ENCODE measurements at regions not wholly inside any gene's neighbourhood (a gene's known extent, or its start where the extent isn't known, plus 50 kb on each side); places are given as distances from the start of the nearest gene placed in this dataset.

DNA sequence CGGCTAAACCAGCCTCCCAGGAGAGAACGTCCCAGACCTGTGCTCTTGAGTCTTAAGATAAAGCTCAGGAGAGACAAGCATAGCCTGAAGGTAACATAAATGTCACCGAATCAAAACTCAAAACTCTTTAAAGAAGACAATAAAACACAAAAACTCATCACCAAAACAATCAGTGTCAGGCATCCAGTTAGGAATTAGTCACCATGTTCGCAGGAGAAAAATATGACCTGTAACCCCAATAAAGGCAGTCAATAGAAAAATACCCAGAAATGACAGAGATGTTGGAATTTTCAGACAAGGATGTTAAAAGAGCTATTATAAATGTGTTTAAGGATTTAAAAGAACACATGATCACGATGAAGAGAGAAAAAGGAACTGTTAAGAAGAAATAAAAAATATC lies 352.4 kb downstream of the BRD1 start:
- in situ Hi-C loops (cut with HindIII; ENCODE audit: low sequenced_read_pairs) = no loop called here

DNA sequence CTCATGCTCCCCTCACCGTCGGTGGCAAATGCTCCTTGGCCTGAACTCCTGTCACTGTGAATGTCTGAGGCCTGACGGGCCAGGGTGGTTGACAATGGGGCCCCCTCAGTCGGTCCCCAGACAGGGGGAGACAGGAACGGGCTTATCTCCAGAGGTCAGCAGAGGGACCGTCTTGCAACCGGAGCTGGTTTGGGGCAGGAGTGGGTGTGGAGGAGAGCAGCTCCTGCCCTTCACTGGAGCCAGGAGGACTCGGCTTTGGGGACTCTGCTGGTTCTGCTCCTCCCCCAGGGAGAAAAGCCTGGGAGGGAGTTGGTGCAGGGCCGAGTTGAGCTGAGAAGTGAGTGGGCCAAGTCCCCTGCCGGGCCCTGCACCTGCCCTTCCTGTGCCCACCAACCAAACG lies 354.4 kb downstream of the BRD1 start:
- in situ Hi-C loops (cut with HindIII; ENCODE audit: low sequenced_read_pairs) = no loop called here

DNA sequence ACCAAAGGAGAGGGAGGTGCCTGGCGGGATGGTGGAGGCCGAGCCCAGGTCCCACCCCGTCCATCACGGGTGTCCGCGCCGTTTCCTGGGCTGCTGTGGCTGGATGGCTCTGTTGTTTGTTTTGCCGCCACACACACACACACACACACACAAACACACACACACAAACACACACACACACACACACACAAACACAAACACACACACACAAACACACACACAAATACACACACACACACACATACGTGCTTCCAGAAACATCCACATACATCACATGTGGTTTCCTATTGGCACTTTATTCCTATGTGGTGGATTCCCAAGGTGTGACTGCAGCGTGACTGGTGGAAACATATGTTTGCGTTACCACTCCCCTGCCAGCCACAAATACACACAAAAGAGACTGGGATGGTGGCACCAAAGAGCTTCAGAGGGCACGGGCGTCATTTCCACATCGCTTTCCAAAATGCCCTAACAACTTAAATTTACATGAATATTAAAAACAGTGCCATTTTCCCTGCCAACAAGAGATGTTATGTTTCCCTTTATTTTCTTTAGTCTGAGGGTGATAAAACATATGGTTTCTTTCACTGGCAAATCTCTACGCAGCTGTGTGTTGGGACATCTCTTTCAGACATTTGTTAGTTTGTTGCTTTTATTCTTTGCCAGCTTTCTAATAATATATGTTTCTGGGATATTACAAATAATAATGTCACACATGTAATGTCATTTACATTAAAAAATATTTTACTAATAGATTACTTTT lies 356.8 kb downstream of the BRD1 start:
- in situ Hi-C loops (cut with HindIII; ENCODE audit: low sequenced_read_pairs) = no loop called here

DNA sequence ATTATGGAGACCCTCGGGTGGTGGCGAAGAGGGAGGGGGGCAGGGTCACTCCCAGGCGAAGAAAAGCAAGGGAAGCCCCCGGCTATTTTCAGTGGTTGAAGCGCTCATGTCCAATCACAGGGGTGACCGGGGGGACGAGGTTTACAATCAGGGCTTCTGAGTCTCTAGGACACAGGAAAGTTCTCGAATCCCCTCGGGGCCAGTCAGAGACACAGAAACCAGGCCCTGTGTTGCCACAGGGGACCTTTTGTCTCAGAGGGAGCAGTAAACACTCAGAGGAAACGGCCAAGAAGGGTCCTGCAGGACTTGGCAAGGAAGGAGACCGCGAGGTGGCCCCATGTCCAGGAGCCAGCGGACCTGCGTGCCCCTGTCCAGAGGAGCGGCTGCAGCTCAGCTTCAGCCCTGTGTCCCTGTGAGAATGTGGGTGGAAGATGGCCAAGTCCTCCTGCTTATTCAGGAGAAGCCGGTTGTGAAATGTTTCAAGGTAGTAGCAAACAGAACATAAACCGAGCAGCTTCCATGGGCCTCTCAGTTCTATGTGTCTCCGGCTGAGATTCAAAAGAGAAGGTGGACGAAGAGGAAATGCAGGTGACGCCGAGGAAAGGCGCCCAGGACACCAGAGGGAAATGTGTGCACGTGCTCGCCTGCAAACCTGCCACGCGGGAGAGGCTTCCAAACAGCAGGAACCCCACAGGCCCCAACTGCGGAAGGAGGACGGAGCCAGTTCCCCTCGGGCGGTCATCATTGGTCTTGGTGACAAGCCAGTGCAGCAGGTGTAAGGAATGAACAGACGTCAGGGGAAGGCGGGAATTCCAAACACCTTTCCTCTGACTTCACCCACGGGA lies 357.6 kb downstream of the BRD1 start:
- in situ Hi-C loops (cut with HindIII; ENCODE audit: low sequenced_read_pairs) = no loop called here

DNA sequence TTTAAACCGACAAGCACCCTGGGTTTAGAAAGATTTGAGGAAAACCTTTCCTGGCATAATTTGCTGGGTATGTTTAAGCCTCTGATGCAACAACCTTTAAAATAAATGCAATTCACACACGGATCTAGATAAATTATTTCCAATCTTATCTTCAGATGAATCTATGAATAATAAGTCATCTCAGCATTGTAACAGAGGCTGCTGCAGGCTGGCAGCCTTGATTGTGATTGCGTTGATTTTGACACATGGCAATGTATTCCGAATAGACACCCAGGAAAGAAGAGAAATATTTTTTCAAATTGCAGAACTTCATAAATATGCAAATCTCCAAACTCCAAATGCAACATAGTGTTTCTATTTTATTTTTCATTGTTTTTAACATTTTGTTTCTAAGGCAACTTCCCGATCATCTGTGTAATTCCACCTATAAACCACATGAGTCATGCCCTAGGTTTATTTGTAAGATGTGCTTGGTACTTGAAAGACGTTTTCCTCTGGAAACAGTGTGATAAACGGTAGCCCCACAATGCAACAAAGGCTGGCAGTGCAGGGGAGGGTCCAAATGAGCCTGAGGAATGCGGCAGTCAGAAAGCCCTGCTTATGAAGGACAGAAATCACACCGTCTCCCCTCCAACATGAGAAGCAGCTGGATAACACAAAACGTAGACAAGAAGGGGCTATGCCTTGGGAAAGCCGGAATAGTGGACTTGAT lies 359.0 kb downstream of the BRD1 start:
- in situ Hi-C loops (cut with HindIII; ENCODE audit: low sequenced_read_pairs) = no loop called here

DNA sequence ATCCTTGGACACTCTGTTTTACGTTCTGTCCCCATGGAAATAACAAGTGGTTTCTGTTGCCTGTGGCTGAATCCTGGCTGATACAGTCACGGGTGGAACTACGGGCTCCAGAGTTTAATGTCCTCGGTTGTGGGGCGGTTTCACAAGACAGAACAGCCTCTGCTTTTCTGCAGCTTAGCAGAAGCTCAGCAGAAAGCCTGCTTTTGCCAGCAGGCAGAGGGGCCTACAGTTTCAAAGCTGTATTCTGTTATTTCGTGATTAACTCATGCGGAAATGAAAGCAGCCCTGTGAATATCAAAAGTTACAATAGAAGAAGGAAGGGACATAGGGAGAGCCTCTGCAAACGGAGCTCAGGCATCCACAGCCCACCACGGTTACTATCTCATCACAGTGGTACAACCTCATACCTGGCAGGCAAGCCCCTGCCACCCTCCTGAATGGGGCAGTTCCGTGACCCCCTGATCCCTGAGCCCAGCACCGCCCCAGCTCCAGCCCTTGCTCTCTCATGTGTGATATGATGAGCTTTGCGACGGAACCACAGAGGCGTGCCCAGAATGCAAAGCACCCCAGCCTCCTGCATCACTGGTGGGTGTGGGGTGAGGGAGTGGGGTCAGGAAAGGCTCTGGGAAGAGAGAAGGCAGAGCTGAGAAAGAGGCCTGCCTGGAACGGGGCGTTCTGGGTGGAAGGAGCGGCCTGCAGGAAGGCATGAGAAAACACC lies 360.6 kb downstream of the BRD1 start:
- in situ Hi-C loops (cut with HindIII; ENCODE audit: low sequenced_read_pairs) = no loop called here

DNA sequence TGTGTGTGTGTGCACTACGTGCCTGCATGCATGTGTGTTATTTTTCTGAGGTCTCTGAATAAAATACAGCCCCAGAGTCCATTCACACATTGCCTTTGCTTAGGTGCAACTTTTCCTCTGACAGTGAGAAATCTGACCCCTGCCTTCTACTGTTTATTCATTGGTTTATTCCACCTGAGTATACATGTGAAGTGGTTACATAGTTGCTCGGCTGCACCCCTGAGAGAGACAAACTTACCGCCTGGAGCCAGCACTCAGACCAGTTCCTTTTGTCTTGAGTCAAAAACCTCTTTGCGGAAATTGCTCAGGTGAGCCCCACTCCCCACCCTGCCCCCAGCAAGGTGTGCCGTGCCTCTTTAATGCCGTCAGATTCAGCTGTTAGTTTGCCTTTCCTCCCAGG lies 363.6 kb downstream of the BRD1 start:
- in situ Hi-C loops (cut with HindIII; ENCODE audit: low sequenced_read_pairs) = no loop called here

DNA sequence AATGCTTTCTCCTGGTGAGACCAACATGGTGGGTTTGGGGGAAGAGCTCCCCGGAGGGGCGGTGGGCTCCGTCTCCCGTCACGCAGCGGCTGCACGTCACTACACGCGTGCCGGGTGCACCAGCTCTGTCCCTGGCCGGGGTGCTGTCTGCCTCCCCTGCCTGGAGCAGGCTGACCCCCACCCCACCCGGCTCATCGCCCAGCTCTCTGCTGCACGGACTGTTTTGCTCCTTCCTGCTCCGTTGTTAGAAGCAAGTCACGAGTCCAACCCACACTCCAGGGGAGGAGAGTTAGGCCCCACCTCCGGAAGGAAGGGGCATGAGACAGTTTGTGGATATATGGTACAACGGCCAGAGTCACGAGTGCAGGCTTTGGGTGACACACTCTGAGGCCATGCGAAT lies 364.9 kb downstream of the BRD1 start:
- in situ Hi-C loops (cut with HindIII; ENCODE audit: low sequenced_read_pairs) = no loop called here

DNA sequence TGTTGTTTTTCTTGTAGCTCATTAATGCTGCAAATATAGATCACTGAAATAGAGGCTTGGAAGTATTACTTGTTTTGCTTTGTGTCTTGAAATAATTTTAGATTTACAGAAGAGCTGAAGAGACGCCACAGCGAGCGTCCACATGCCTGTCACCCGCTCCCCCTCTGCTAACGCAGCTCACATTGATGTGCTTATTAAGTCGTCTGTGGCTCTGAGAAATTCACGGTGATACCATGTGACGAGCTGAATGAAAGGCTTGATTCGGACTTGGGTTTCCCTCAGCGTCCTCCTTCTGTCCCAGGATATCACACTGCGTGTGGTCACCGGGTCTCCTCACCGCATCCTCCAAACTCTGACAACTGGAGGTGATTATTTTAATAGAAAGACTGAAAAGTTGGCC lies 365.4 kb downstream of the BRD1 start:
- in situ Hi-C loops (cut with HindIII; ENCODE audit: low sequenced_read_pairs) = no loop called here

DNA sequence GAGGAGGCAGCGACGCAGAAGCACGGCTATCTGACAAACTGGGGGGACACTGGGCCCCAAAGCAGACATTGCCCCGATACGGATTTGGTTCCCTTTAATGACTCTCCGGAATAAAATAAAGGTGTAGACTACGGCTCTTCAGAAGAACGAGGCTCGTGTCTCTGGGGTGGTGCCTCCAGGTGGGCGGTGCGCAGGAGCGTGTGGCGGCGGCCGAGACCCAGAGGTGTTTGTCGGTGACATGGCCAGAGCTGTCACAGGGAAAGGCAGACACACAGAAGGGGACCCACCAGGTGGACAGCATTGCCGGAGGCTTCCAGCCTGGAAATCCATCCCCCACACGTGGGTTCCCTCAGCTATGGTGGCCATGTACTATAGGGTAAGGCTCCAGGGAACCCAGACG lies 366.0 kb downstream of the BRD1 start:
- in situ Hi-C loops (cut with HindIII; ENCODE audit: low sequenced_read_pairs) = no loop called here

DNA sequence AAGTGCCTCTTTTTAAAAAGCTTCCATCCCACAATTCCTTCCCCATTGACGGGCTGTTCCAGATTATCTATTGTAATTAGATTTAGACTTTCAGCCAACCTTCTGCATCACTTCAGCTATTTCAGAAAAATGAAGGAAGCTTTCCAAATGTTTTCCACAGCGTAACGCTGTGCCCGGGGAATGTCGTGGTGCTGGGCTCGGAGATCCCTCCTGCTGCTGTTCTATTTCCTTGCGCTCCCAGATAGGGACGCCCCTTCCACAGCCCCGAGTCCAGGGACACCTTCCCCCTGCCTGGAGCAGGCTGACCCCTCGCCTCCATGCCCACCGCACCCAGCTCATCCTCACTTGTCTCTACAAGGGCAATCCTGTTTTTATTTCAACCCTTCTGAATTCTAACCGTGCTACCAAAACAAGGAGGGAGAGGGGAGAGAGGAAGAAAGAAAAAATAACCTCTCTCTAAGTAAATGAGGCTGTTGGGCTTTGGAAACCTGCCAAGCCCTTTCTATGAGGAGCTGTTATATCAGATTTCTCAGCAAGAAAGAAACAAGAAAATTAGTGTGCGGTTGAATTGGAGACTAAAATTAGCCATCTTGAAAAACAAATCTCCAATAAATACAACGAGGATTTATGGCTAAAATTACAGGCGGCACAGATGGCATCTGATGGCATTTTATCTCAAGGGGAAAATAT lies 366.9 kb downstream of the BRD1 start:
- in situ Hi-C loops (cut with HindIII; ENCODE audit: low sequenced_read_pairs) = no loop called here

DNA sequence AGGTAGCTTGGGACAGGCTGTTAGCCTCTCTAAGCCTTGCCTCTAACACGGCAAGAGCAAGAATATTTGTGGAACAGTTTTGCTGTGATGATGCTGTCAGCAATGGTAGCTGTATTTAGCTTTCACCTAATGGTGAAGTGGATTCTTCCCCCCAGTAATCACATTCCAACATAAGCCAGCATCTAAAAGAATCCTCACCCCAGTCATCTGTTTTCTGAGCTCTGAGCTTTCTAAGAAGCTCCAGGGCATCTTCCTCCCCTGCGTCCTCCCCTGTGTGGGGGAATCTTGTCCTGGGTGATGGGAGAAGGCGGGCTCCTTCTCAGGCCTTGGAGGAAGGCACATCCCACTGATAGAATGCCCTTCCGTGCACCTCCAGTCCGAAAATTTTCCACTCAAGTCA lies 367.6 kb downstream of the BRD1 start:
- in situ Hi-C loops (cut with HindIII; ENCODE audit: low sequenced_read_pairs) = no loop called here

DNA sequence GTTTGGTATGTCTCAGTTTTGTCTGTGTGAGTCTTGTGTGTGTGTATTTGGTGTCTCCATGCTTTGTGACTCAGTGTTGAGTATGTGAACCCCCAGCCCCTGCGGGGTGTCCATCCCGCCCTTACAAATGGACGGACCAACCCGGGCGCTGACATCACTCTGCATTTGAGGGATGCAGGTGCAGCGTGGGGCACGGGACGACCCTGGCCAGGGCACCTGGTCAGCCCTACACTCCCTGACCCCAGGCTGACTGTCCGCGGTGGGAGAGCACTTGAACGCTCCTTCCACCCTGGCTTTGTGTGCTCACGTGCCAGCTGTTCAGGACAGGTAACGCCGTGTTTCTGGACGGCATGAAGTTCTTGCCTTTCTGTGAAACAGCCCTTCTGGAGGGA lies 369.0 kb downstream of the BRD1 start:
- in situ Hi-C loops (cut with HindIII; ENCODE audit: low sequenced_read_pairs) = loop anchor here (10.0 kb wide), 1 partner anchor 76 kb away; no protein-coding TSS in a partner anchor

DNA sequence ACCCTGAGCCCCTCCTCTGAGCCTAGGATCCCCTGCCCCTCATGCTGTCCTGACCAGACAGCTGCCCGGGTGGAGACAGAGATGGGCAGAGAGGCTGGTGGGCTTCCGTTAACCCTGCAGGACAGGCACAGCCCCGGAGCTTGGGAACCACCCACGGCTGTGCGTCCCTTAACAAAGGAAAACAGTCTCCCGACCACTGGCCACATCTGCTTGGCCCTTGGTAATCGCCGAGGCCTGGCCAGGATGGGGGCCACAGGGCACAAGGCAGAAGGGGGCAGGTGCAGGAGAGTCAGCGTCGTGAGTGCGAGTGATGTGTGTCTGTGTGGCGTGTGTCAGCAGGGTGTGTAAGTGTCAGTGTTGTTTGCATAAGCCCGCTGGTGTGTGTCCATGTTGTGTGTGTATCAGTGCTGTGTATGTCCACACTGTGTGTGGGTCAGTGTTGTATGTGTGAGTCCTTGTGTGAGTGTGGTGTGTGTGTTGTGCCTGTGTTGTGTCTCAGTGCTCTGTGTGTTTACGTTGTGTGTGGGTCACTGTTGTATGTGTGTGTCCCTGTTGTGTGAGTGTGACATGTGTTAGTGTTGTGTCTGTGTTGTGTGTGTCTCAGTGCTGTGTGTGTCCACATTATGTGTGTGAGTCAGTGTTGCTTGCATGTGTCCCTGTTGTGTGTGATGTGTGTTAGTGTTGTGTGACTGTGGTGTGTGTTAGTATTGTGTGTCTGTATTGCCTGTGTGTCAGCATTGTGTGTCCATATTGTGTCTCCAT lies 369.5 kb downstream of the BRD1 start:
- in situ Hi-C loops (cut with HindIII; ENCODE audit: low sequenced_read_pairs) = loop anchor here (10.0 kb wide), 1 partner anchor 77 kb away; no protein-coding TSS in a partner anchor

DNA sequence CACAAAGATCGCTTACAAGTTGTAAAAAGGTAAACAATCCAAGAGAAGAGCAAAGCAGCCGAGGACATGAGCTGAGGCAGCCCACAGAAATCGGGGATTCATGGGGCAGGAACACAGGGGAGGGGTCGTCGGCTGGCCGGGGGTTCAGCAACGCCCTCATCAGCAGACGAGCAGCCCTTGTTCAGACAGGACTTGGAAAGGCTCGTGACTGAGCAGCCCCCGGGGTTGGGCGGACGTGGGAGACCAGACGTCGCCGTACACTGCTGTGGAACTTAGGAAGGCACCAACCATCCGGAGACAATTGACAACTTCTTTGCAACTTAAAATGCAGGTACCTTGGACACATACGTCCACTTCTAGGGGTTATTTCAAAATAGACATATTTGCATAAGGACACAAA lies 370.5 kb downstream of the BRD1 start:
- in situ Hi-C loops (cut with HindIII; ENCODE audit: low sequenced_read_pairs) = loop anchor here (10.0 kb wide), 1 partner anchor 78 kb away; no protein-coding TSS in a partner anchor

DNA sequence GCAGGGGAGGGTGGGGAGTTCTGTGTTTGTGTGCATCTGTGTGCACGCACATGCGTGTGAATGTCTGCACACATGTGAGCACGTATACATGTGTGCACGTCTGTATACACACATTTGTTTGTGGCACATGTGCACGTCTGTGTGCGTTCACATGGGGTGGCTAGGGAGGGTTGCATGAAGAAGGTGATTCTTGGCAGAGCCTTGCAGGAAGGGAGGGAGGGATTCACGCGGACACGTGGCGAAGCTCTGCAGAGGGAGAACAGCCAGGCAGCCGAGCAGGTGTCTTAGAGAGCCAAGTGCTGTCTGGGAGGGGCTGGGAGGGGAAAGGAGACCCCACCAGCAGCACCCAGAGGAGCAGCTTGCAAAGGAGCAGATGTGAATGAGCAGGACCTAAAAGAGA lies 372.1 kb downstream of the BRD1 start:
- in situ Hi-C loops (cut with HindIII; ENCODE audit: low sequenced_read_pairs) = loop anchor here (10.0 kb wide), 1 partner anchor 79 kb away; no protein-coding TSS in a partner anchor

DNA sequence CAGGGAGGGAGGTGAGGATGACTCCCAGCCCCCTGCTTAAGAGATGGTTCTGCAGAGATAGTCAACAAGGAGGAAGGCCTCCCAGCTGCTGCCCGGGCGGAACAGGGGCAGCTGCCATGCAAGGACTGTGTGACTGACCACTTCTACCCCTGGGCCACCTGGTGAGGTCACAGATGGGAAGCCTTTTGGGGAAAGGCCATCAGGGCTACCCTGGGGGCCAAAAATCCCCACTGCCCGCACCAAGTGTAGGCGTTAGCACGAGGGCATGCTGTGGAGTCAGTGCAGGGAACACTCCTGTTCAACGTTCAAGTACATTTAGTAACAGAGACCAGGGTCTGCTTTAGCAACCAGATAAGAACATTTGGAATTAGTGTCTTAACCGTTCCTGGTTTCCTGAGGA lies 372.9 kb downstream of the BRD1 start:
- in situ Hi-C loops (cut with HindIII; ENCODE audit: low sequenced_read_pairs) = loop anchor here (10.0 kb wide), 1 partner anchor 80 kb away; no protein-coding TSS in a partner anchor

DNA sequence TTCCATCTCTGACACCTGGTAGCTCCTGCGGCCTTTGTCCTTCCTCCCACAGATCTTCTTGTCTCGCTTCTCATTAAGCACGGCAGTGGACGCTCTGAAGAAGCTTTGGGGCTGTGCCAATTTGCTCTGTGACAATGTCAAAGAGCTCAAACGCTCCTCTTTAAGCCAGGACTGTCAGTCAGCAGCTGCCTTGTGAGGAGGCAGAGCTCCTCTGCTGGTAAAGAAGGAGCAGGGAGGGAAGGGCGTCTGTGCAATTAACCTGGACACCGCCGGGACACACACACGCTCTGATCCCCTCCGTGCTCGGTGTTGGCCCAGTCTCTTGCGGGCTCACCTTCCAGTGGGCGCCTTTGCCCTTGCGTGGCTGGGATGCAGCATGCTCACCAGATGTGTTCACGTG lies 373.9 kb downstream of the BRD1 start:
- in situ Hi-C loops (cut with HindIII; ENCODE audit: low sequenced_read_pairs) = loop anchor here (10.0 kb wide), 1 partner anchor 81 kb away; no protein-coding TSS in a partner anchor

DNA sequence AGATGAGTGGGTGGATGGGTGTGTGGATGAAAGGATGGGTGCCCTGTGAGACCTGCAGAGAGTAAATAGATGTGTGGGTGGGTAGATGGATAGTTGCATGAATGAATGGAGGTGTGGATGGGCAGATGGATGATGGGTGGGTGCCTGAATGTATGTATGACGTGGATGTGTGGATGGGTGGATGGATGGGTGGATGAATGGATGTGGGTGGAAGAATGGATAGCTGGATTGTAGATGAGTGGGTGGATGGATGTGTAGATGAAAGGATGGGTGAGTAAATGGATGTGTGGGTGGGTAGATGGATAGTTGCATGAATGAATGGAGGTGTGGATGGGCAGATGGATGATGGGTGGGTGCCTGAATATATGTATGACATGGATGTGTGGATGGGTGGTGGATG lies 374.7 kb downstream of the BRD1 start:
- in situ Hi-C loops (cut with HindIII; ENCODE audit: low sequenced_read_pairs) = loop anchor here (10.0 kb wide), 1 partner anchor 82 kb away; no protein-coding TSS in a partner anchor

Data from DLD1 (cell line).